NCI-H2196 treated with DMSO at 0.1 percent for 48 hours (cell line): ENCODE measurements at regions not wholly inside any gene's neighbourhood (a gene's known extent, or its start where the extent isn't known, plus 50 kb on each side); places are given as distances from the start of the nearest gene placed in this dataset.
"Not testable (repeated sequence)": the region's sequence is repeated elsewhere in the genome, so short reads cannot be mapped to it uniquely, and the experiment has no call there.

Source experiments
- DNase-seq: peaks from one replicate; lab custom pipeline; 2025; ENCODE audit not compliant: unreplicated experiment; lab: John Stamatoyannopoulos, UW

DNA sequence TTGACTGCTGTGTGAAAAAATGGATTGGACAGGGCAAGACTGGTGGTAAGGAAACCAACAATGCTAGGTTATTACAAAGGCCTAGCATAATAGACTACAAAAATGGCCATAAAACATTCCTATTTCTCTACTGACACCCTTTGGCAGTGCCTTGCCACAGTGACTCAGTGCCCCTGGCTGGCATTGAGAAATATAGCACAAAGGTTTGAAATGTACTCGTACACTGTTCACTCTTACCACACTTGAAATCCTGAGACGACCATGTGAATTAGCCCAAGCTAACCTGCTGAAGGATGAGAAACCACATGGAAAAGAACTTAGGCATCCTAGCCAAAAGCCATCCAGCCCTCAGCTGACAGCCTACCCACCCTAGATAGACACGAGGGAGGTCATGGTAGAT, 149.8 kb upstream of the PALMD start:
- DNase-seq, result no peak

DNA sequence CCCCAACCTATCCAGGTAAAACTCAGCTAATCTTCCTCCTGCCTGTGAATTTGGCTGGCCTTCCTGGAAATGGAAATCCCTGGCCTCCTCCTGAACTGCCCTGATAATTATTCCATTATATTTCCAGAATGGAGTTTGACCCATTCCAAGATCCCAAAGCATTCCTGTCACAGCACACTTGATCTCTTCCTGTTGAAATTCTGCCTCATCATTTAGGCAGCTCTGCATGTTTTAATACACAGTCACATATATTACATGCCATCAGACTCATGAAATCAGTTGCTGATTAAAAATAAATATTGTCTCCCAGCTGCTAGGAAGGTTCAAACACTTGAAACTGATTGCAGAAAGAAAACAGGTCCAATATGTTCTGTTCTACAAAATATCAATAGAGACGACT, 148.2 kb upstream of the PALMD start:
- DNase-seq, result no peak

DNA sequence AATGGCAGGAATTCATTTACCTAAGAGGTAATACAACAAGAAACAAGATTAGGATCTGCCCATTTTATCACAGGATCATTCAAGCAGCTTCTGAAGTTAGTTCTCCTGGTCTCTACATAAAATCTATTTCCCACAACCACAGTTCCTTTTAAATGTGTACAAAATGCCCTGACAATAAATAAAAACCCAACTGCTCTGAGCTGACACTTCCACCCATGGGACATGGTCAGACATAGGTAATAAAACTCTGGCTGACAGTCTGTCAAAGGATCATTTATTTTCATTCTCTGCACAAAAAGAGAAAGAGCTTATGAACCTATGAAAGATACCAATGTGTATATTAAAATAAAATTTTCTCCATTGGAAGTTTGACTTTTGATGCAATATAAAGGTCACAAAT, 145.4 kb upstream of the PALMD start:
- DNase-seq, result no peak

DNA sequence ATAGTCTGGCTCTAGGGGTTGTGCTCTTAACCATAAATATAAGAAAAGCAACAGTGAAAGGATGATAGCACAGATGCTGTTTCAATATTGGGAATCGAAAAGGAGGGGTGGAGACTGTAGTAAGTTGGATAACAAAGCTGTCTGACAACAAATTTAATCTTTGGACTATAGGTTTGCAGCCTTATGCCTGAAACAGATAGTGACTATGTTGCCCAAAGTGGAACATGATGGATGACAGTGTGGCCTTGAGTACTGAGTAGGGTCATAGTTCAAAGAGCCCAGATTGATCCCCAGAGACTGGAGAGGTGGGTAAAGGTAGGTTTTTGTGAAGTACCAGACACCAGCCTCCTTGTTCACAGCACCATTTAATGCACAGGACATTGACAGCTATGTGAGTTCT, 144.0 kb upstream of the PALMD start:
- DNase-seq, result no peak

DNA sequence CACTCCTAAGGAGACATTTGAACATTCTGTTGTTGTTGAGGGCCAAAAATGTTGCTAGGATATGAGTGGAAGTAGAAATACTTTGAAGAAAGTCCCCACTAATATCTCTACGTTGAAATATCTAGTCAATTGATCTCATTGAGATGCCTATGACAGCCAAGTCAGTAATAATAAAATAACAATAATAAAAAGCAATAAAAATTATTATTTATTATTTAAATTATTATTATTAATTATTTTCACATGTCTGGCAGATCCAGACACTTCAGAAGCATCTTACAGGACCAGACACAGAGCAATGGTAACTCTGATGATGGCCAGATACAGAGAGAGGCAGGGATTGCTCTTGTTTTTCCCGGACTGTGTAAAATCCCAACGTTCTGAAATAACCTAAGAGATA, 143.5 kb upstream of the PALMD start:
- no peak for DNase-seq

DNA sequence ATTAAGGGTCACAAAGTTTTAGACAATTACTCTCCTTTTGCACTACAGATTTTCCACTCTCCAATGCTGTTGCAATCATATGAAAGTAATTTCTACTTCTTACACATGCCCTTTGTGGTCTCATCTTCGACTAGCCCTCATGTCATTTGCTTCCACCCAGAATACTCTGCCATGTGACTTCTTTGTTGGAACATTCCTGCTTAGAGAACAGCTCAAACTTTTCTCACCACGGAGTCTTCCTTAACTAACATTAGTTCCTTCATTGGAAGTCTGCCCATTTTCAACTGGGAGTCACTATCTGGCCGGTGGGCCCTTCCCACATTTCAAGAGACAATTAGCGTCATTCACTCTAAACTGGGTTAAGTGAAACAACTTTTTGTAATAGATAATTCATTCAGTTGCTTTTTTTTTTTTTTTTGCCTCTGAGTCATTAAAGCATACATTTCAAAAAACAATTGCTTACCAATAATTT, 142.6 kb upstream of the PALMD start:
- no peak for DNase-seq

DNA sequence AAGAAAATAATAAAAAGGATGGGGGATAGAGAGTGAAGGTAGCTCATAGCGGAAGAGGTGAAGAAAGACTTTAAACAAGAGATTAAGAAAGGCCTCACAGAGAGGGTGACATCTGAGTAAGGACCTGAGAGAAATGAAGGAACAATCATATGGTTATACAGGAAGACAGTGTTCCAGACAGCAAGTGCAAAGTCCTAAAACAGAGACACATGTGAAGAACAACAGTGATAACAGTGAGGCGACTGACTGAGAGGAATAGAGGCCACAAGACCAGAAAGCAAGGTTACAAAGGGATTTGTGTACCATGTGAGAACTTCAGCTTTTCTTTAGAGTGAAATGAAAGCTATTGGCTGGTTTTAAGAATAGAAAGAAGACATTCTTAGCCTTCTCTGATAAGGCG, 141.6 kb upstream of the PALMD start:
- no peak for DNase-seq

DNA sequence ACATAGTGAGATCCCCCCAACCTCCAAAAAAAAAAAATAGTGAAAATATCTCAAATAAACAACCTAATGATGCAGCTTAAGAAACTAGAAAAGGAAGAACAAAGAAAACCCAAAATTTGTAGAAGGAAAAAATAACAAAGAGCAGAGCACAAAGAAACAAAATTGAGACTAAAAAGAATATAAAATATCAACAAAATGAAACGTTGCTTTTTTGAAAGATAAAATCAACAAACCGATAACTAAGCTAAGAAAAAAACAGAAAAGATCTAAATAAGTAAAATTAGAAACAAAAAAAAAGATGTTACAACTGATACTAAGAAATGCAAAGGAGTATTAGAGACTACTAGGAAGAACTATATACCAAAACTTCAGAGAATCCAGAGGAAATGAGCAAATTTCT, 139.3 kb upstream of the PALMD start:
- DNase-seq, result no peak

DNA sequence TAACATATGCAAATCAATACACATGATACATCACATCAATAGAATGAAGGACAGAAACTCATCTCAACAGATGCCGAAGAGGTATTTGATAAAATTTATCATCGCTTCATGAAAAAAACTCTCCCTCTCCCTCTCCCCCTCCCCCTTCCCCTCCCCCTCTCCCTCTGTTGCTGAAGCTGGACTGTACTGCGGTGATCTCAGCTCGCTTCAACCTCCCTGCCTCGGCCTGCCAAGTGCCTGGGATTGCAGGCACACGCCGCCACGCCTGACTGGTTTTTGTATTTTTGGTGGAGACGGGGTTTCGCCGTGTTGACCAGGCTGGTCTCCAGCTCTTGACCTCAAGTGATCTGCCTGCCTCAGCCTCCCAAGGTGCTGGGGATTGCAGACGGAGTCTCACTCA, 138.5 kb upstream of the PALMD start:
- not testable (repeated sequence) for DNase-seq

DNA sequence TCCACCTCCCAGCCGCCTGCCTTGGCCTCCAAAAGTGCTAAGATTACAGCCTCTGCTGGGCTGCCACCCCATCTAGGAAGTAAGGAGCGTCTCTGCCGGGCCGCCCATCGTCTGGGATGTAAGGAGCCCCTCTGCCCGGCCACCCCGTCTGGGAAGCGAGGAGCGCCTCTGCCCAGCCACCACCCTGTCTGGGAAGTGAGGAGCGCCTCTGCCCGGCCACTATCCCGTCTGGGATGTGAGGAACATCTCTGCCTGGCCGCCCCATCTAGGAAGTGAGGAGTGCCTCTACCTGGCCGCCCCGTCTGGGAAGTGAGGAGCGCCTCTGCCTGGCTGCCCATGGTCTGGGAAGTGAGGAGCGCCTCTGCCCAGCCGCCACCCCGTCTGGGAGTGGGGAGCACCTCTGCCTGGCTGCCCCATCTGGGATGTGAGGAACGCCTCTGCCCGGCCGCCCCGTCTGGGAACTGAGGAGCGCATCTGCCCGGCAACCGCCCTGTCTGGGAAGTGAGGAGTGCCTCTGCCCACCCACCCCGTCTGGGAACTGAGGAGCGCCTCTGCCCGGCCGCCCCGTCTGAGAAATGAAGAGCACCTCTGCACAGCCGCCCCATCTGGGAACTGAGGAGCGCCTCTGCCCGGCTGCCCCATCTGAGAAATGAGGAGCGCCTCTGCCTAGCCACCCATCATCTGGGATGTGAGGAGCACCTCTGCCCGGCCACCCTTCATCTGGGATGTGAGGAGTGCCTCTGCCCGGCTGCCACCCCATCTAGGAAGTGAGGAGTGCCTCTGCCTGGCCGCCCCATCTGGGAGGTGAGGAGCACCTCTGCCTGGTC, 137.8 kb upstream of the PALMD start:
- no peak for DNase-seq

DNA sequence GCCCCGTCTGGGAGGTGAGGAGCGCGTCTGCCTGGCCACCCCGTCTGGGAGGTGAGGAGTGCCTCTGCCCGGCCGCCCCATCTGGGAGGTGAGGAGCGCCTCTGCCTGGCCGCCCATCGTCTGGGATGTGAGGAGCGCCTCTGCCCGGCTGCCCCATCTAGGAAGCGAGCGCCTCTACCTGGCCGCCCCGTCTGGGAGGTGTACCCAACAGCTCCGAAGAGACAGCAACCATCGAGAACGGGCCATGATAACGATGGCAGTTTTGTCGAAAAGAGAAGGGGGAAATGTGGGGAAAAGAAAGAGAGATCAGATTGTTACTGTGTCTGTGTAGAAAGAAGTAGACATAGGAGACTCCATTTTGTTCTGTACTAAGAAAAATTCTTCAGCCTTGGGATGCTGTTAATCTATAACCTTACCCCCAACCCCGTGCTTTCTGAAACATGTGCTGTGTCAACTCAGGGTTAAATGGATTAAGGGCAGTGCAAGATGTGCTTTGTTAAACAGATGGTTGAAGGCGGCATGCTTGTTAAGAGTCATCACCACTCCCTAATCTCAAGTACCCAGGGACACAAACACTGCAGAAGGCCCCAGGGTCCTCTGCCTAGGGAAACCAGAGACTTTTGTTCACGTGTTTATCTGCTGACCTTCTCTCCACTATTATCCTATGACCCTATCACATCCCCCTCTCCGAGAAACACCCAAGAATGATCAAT, 137.0 kb upstream of the PALMD start:
- not testable (repeated sequence) for DNase-seq

DNA sequence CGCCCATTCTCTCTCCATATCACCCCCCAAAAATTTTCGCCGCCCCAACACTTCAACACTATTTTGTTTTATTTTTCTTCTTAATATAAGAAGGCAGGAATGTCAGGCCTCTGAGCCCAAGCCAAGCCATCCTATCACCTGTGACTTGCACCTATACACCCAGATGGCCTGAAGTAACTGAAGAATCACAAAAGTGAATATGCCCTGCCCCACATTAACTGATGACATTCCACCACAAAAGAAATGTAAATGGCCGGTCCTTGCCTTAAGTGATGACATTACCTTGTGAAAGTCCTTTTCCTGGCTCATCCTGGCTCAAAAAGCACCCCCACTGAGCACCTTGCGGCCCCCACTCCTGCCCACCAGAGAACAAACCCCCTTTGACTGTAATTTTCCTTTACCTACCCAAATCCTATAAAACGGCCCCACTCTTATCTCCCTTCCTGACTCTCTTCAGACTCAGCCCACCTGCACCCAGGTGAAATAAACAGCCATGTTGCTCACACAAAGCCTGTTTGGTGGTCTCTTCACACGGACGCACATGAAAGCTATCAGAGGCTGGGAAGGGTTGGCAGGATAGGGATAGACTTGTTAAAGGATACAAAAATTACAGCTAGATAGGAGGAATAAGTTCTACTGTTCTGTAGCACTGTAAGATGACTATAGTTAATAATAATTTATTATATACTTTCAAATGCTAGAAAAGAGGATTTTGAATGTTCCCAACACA, 130.9 kb upstream of the PALMD start:
- DNase-seq, result not testable (repeated sequence)

DNA sequence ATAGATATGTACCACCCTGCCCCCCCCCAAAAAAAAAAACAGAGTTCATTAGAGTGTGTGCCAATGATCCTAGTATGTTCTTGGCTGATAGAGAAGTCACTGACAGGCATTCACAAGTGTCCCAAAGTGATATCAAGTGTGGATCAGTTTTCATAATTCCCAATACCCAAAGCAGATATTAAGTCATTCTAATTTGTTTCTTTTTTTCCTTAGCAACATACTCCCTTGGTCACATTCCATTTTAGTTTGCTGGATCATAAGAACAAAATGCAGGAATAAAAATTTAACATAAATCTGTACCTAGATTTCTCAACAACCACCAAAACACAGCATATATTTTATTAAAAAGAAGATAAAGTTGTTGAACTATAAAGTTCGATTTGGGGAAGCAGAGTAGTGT, 129.8 kb upstream of the PALMD start:
- DNase-seq, result no peak

DNA sequence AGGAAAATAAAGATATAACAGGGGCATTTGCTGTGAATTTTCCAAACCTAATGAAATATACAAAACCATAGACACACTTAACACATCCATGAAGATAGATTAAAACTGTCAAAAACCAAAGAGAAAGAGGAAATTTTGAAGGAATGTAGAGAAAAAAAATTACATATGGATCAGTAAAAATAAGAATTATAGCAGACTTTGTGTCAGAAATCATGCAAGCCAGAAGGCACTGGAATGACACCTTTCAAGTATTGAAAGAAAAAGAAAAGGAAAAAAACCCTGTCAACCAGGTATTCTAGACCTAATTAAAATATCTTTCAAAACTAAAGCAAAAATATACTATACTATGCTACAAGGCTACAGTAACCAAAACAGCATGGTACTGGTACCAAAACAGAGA, 125.8 kb upstream of the PALMD start:
- no peak for DNase-seq

DNA sequence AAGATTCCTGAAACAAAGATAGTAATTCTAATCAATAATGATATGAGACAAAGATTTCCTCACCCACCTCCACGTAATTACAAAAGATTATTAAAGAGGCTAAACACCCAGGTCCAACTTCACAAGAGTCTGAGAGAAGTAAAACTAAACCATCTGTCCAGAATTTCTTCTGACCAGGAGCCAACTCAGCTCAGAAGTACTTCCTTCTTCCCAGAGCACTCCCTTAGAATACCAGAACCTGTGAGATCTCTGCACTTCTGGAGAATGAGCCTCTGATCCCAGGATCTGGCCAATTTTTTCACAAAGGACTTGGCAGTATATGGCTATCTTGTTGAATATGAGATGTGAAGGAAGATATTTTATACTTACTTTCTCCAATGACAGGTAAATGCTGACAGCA, 120.6 kb upstream of the PALMD start:
- DNase-seq, result no peak

DNA sequence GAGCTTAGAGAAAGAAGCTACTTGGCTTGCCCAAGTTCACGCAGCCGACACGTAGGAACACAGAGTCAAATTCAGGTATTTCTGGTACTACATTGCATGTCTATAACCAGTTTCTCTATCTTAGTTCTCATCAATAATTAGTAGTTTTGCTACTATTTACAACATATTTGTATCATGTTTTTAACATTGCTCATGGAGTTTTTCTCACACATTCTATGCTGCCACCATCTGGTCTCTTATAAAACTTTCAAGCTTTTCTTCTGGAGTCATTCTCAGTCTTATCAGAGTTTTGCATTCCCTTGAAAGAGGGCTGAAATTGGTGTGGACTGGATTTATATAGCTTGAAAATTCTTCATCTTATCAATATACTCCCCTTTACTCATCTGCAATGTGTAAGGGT, 118.8 kb upstream of the PALMD start:
- DNase-seq, result no peak

DNA sequence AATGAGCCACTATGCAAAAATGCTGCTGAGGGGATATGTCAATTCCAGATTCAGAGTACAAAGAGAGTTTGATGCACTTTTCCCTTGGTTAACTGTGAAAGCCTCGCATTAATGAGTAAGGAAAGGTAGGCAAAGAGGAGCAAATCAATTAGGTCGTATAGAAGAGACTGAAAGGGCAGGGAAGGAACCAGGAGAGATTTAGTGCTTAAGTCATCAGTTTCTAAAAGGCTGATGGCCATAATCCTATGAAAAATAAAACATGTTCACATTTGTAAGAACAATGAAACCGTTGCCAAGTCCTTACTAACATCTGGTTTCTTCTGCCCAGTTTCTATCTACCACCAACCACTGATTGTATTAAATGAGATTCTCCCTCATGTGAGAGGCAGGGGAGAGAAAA, 118.4 kb upstream of the PALMD start:
- no peak for DNase-seq

DNA sequence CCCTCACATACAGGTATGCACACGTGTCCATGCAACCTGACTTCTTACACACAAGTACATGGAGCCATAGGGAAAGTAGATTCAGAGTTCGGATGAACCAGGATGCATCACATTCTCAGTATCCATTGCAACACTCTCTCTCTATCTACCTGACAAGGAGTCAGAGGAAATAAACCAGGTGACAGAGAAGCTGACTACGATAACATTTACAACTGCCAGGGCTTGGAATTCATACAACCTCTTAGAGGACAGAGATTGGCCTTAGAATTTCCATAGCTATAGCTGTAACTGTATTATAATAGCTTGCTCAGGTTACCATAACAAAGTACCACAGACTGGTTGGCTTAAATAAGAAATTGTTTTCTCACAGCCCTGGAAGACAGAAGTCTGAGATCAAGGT, 116.9 kb upstream of the PALMD start:
- DNase-seq, result no peak

DNA sequence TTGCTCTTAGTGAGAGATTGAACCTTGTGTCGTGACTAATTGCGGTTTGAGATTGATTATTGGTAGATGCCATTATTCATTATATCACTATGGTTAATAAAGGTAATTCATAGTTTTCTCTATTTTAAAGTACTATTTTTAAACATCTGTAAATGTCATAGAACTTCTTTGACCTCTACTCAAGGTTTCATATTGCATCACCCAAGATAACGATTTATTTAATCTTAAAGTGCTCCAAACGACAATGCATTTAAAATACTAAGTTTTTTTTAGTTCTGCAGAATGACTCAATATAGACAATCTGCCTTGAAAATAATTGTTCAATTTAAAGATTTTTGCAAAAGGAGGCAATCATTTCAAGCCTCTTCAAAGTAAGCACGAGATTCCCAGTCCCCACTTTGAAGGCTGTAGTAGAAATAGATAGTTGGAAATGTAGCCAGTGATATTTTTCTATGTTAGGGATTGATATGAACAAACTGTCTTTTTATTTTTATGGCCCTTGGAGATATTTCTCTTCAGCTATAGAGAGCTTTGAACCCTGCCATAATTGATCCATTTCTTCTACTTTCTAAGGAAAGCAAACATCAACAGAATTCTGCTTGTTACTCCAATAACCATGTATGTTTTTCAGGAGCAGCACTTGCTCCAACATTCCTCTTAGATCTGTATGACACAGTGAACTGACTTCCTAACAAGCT, 114.2 kb upstream of the PALMD start:
- no peak for DNase-seq

DNA sequence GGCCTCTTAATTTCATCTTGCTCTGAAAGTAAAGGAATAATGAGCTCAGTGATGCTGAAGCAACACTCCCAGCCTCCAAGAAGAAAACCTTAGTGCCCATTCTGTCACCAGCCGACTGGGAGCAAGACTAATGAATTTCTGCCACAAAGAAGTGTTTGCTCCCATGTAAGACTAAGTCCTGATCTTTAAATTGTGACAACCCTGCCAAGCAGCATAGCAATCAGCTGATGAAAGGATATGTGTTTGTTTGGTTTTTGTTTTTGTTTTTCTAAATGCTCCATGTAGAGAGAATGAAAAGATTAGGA, 113.7 kb upstream of the PALMD start:
- no peak for DNase-seq

DNA sequence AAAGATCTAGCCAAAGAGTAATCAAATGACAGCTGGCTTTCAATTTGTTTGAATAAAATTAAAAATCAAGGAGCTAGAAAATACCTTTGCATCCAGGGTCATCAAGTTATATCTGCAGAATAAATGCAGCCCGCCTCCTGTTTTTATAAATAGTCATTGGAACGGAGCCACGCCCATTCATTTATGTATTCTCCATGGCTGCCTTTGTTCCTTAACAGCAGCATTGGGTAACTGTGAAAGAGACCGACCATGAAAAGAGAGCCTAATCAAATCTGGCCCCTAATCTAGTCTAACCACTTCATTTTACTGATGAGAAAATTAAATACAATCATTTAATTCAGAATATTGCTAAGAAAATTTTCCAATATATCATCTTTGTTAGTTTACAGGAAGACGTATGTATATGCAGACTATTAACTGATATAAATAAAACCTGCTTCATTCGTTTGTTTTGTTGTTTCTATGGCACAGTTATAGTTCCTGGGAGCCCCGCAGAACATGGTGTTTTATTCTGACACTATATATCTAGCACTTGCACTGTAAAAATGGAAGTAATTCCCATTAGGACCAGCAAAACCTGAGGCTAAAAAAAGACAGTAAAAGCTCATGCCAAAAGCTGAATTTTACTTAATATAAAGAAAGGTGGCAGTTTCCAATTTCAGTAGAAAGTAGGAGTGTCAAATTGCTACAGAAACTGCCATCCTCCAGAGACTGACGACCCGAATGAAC, 111.8 kb upstream of the PALMD start:
- no peak for DNase-seq
